H9 (cell line): ENCODE measurements at regions not wholly inside any gene's neighbourhood (a gene's known extent, or its start where the extent isn't known, plus 50 kb on each side); places are given as distances from the start of the nearest gene placed in this dataset.

Source experiments
- DNase-seq: peaks from one replicate; pipeline ENCODE4 v3.0.0-alpha.2; 2017
- H2AFZ ChIP-seq: one replicate; pipeline ENCODE4 v1.6.1; 2013; ENCODE audit warnings: mild to moderate bottlenecking, low read length, control low read depth, moderate library complexity
- H2AK5ac ChIP-seq: 2 replicates; pipeline ENCODE4 v1.6.1; 2013; ENCODE audit warnings: low read length, control low read depth, mixed read lengths; ENCODE audit not compliant: insufficient read length
- H2BK120ac ChIP-seq: one replicate; pipeline ENCODE4 v1.6.1; 2013; ENCODE audit warnings: low read depth, mild to moderate bottlenecking, low read length, control low read depth, inconsistent platforms; ENCODE audit not compliant: poor library complexity, severe bottlenecking
- H2BK12ac ChIP-seq: 2 replicates; pipeline ENCODE4 v1.6.1; 2013; ENCODE audit warnings: low read length, control low read depth, mixed read lengths, low read depth; ENCODE audit not compliant: insufficient read length
- H2BK15ac ChIP-seq: 2 replicates; pipeline ENCODE4 v1.6.1; 2013; ENCODE audit warnings: low read depth, low read length, control low read depth
- H2BK20ac ChIP-seq: one replicate; pipeline ENCODE4 v1.6.1; 2013; ENCODE audit warnings: low read depth, mild to moderate bottlenecking, low read length, control low read depth, inconsistent platforms; ENCODE audit not compliant: poor library complexity, severe bottlenecking
- H2BK5ac ChIP-seq: 2 replicates; pipeline ENCODE4 v1.6.1; 2013; ENCODE audit warnings: low read length, control low read depth, mixed read lengths; ENCODE audit not compliant: insufficient read length
- H3K14ac ChIP-seq: 2 replicates; pipeline ENCODE4 v1.6.1; 2013; ENCODE audit warnings: low read length, control low read depth; ENCODE audit not compliant: insufficient read depth
- H3K18ac ChIP-seq: 2 replicates; pipeline ENCODE4 v1.6.1; 2013; ENCODE audit warnings: low read depth, mild to moderate bottlenecking, mixed read lengths, low read length, control low read depth; ENCODE audit not compliant: insufficient read length
- H3K23ac ChIP-seq: 2 replicates; pipeline ENCODE4 v1.6.1; 2013; ENCODE audit warnings: low read length, control low read depth, mixed read lengths, low read depth; ENCODE audit not compliant: insufficient read length
- H3K23me2 ChIP-seq: 2 replicates; pipeline ENCODE4 v1.6.1; 2013; ENCODE audit warnings: low read depth, mild to moderate bottlenecking, mixed read lengths, low read length, control low read depth; ENCODE audit not compliant: insufficient read length, poor library complexity, severe bottlenecking
- H3K27ac ChIP-seq: 2 replicates; pipeline ENCODE4 v1.5.1; 2013; ENCODE audit warnings: low read length, control low read depth, mixed read lengths, low read depth; ENCODE audit not compliant: insufficient read length
- H3K27me3 ChIP-seq: 2 replicates; pipeline ENCODE4 v1.6.1; 2013; ENCODE audit warnings: low read length, control low read depth, inconsistent platforms; ENCODE audit not compliant: insufficient read depth
- H3K4ac ChIP-seq: 2 replicates; pipeline ENCODE4 v1.6.1; 2013; ENCODE audit warnings: low read depth, mild to moderate bottlenecking, control low read depth, inconsistent platforms, low read length, moderate library complexity
- H3K4me1 ChIP-seq: 2 replicates; pipeline ENCODE4 v1.6.1; 2013; ENCODE audit warnings: low read length, control low read depth, inconsistent platforms; ENCODE audit not compliant: insufficient read depth
- H3K4me2 ChIP-seq: 2 replicates; pipeline ENCODE4 v1.6.1; 2013; ENCODE audit warnings: low read length, control low read depth, mixed read lengths; ENCODE audit not compliant: insufficient read length, insufficient read depth
- H3K56ac ChIP-seq: 2 replicates; pipeline ENCODE4 v1.6.1; 2013; ENCODE audit warnings: low read depth, mild to moderate bottlenecking, mixed read lengths, low read length, control low read depth; ENCODE audit not compliant: insufficient read length
- H3K79me1 ChIP-seq: 2 replicates; pipeline ENCODE4 v1.6.1; 2013; ENCODE audit warnings: low read depth, mild to moderate bottlenecking, moderate library complexity, low read length, control low read depth, inconsistent platforms; ENCODE audit not compliant: insufficient read depth, poor library complexity, severe bottlenecking
- H3K79me2 ChIP-seq: 2 replicates; pipeline ENCODE4 v1.6.1; 2013; ENCODE audit warnings: low read length, control low read depth, inconsistent platforms; ENCODE audit not compliant: insufficient read depth
- H3K9ac ChIP-seq: 2 replicates; pipeline ENCODE4 v1.6.1; 2013; ENCODE audit warnings: low read length, control low read depth, mixed read lengths; ENCODE audit not compliant: insufficient read length; ENCODE audit errors: extremely low read depth
- H3K9me3 ChIP-seq: one replicate; pipeline ENCODE4 v1.6.1; 2013; ENCODE audit warnings: low read depth, low read length, inconsistent platforms; ENCODE audit not compliant: control insufficient read depth
- H3T11ph ChIP-seq: one replicate; pipeline ENCODE4 v1.6.1; 2013; ENCODE audit warnings: mild to moderate bottlenecking, low read length, control low read depth, inconsistent platforms
- H4K20me1 ChIP-seq: one replicate; pipeline ENCODE4 v1.6.1; 2013; ENCODE audit not compliant: control insufficient read depth, insufficient read length, insufficient read depth
- H4K5ac ChIP-seq: 2 replicates; pipeline ENCODE4 v1.6.1; 2013; ENCODE audit warnings: low read depth, mild to moderate bottlenecking, mixed read lengths, low read length, control low read depth; ENCODE audit not compliant: insufficient read length
- H4K8ac ChIP-seq: replicated peaks from 2 replicates; pipeline ENCODE4 v1.6.1; 2013; ENCODE audit warnings: low read length, control low read depth, mixed read lengths, low read depth; ENCODE audit not compliant: insufficient read length
- H4K91ac ChIP-seq: 2 replicates; pipeline ENCODE4 v1.6.1; 2013; ENCODE audit warnings: low read depth, mild to moderate bottlenecking, moderate library complexity, mixed read lengths, low read length, control low read depth; ENCODE audit not compliant: insufficient read length
- H3K27ac Mint-ChIP-seq, 3 experiments: 2 replicates in 2 of 3; 3 replicates in 1 of 3; pipeline ENCODE4 v1.8.0; 2020 to 2021; ENCODE audit warnings: mixed read lengths in 3 of 3, mild to moderate bottlenecking in 1 of 3, moderate library complexity in 1 of 3
- H3K27me3 Mint-ChIP-seq: 2 replicates; pipeline ENCODE4 v1.8.0; 2021; ENCODE audit warnings: low read depth, mild to moderate bottlenecking, moderate library complexity, mixed read lengths
- H3K36me3 Mint-ChIP-seq, 3 experiments: 2 replicates in 2 of 3; 3 replicates in 1 of 3; pipeline ENCODE4 v1.8.0; 2020 to 2021; ENCODE audit warnings: low read depth in 3 of 3, mixed read lengths in 3 of 3; ENCODE audit not compliant: insufficient read depth in 1 of 3
- H3K4me1 Mint-ChIP-seq, 2 experiments: 2 replicates each; pipeline ENCODE4 v1.8.0; 2020; ENCODE audit warnings: mixed read lengths in 2 of 2
- H3K4me3 Mint-ChIP-seq, 2 experiments: 2 replicates in 1 of 2; 3 replicates in 1 of 2; pipeline ENCODE4 v1.8.0; 2020 to 2021; ENCODE audit warnings: mild to moderate bottlenecking in 2 of 2, mixed read lengths in 2 of 2, moderate library complexity in 1 of 2
- H3K9me3 Mint-ChIP-seq, 2 experiments: 2 replicates in 1 of 2; 3 replicates in 1 of 2; pipeline ENCODE4 v1.8.0; 2020; ENCODE audit warnings: mild to moderate bottlenecking in 2 of 2, mixed read lengths in 2 of 2, moderate library complexity in 1 of 2
- WGBS: extraction: QIAGEN DNeasy Blood & Tissue Kit; methylation state at CpG from one replicate; pipeline ENCODE4 v1.1.7; 2013; ENCODE audit warnings: missing lambda C conversion rate, low lambda C conversion rate, mixed read lengths; ENCODE audit not compliant: insufficient read length; ENCODE audit errors: extremely low coverage; 5-methylcytosine and 5-hydroxymethylcytosine counted together
- TF ChIP-seq, protein P1 (sequence below): fragments of 200-600 bp; sonication (generic); conservative IDR thresholded peaks from 3 replicates; pipeline ENCODE4 v1.8.0; 2021; ENCODE audit warnings: antibody characterized with exemption, mild to moderate bottlenecking

DNA sequence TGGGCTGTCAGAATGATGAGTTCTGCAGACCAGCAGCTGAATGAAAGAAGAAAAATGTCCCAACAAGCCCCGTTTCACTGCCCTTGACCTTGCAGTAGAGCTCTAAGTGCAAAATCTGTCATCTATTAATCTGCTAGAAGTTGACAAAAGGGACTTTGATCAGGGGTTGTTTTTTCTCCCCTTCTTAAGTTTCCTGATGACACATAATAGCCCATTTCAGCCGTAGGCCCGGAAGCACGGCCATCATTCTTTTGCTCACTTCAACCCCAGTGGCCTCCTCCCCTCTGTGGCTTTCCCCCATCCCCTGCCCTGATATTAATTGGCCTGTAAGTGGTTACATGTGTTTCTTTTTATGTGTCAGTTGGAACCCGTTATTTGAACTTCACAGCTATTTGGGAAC lies 298.9 kb downstream of the RPLP1 start:
- no CpG with 5 or more reads among the region's 5 CpGs for WGBS
- TF ChIP-seq, protein P1, sequence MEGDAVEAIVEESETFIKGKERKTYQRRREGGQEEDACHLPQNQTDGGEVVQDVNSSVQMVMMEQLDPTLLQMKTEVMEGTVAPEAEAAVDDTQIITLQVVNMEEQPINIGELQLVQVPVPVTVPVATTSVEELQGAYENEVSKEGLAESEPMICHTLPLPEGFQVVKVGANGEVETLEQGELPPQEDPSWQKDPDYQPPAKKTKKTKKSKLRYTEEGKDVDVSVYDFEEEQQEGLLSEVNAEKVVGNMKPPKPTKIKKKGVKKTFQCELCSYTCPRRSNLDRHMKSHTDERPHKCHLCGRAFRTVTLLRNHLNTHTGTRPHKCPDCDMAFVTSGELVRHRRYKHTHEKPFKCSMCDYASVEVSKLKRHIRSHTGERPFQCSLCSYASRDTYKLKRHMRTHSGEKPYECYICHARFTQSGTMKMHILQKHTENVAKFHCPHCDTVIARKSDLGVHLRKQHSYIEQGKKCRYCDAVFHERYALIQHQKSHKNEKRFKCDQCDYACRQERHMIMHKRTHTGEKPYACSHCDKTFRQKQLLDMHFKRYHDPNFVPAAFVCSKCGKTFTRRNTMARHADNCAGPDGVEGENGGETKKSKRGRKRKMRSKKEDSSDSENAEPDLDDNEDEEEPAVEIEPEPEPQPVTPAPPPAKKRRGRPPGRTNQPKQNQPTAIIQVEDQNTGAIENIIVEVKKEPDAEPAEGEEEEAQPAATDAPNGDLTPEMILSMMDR: no peak
- no peak overlapping the region for H3K4me3 Mint-ChIP-seq
- Histone ChIP-seq H4K5ac (no peak overlapping the region), H2AK5ac (no peak overlapping the region), H3K27ac (no peak overlapping the region), H3T11ph (no peak overlapping the region), H4K20me1 (no peaks in the 10 kb centered on the region), H3K14ac (no peak overlapping the region), H3K79me1 (no peaks in the 10 kb centered on the region), H3K56ac (no peak overlapping the region), H3K79me2 (no peaks in the 10 kb centered on the region), H3K4me1 (peaks cover 7% of the 10 kb centered on the region; the same call in 1 of the 2 replicates), H2BK20ac (no peak overlapping the region), H2BK120ac (no peak overlapping the region), H4K91ac (no peak overlapping the region), H4K8ac (no peak overlapping the region), H2BK15ac (no peak overlapping the region), H2BK5ac (no peak overlapping the region), H3K4me2 (no peak overlapping the region), H3K9ac (no peak overlapping the region), H2BK12ac (no peak overlapping the region), H3K4ac (no peak overlapping the region), H3K23me2 (no peaks in the 10 kb centered on the region), H3K9me3 (no peaks in the 10 kb centered on the region), H3K18ac (no peak overlapping the region), H2AFZ (no peak overlapping the region), H3K23ac (no peak overlapping the region), H3K27me3 (no peaks in the 10 kb centered on the region)
- peaks cover 0 to 12% (median 6%) of the 10 kb centered on the region in 3 experiments; a peak in 5 of 7 replicates for H3K36me3 Mint-ChIP-seq
- H3K9me3 Mint-ChIP-seq: peaks cover 9 to 11% of the 10 kb centered on the region in 2 experiments
- H3K27ac Mint-ChIP-seq: no peak overlapping the region
- peaks cover 11% of the 10 kb centered on the region for H3K27me3 Mint-ChIP-seq
- H3K4me1 Mint-ChIP-seq: peaks cover 19 to 23% of the 10 kb centered on the region in 2 experiments
- no peak for DNase-seq
